HG02852 (cell line): ENCODE measurements at regions not wholly inside any gene's neighbourhood (a gene's known extent, or its start where the extent isn't known, plus 50 kb on each side); places are given as distances from the start of the nearest gene placed in this dataset.
"Not testable (repeated sequence)": the region's sequence is repeated elsewhere in the genome, so short reads cannot be mapped to it uniquely, and the experiment has no call there.

Source experiments
- ATAC-seq: cut with Tn5 transposase; IDR thresholded peaks from one replicate; pipeline ENCODE4 v1.9.1; 2021; ENCODE audit warnings: mild to moderate bottlenecking, moderate library complexity; ENCODE audit not compliant: unreplicated experiment

DNA sequence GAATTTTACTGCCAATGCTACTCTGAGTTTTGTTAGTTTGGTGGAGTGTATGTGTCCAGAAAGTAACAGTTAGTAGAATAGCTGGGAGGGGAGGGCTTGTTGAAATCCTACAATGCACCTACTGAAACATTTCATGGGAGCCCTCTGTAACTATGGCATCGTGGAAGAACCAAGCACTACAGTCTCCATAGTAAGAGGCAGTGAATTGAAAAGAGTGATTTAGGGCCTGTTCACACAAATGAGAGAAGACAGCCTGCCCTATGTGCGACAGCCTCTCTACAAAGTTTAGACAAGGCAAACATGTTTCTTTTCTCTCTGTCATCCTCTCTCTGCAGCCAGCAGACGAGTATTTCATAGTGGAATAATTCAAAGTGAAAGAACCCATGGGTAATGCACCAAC, 676.6 kb downstream of the BRINP1 start:
- ATAC-seq: no peak

DNA sequence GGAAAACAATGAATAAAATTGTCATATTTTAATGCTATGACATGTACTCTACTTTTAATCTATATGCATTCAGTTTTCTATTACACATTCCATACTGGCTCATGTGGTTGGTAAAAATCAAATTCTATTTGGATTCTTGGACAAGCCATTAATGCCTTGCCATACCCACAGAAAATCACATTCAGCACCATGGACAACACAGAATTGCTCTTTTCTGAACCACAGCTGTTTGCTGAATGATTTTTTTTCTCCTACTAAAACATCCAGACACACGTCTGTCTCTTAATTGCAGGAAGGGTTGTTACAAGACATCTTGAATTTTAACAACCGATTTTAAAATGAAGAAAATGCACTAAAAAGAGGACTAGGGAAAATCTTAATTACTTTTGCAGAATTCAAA, 675.6 kb downstream of the BRINP1 start:
- ATAC-seq: no peak

DNA sequence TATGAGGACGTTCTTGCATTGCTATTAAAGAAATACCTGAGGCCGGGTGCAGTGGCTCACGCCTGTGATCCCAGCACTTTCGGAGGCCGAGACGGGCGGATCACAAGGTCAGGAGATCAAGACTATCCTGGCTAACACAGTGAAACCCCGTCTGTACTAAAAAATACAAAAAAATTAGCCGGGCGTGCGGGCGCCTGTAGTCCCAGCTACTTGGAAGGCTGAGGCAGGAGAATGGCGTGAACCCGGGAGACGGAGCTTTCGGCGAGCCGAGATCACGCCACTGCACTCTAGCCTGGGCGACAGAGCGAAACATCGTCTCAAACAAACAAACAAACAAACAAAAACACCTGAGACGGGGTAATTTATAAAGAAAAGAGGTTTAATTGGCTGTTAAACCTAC, 674.0 kb downstream of the BRINP1 start:
- not testable (repeated sequence) for ATAC-seq

DNA sequence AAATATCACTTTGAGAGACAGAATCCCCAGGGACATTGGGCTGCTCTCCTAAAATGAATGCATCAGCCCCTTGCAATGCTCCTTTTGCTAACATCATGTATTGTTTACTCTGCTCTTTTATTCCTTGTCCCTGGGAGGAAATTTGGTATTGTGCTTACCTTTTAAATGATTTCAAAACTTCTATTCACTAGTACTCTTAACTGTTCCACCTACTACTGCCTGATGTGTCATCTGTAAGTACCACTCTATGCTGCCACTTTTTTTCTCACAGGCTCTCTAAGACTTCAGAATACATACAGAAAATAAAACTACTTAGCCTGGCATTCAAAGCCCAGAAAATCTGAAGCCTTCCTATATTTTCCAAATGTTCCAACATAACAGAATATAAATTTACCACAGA, 667.2 kb downstream of the BRINP1 start:
- no peak for ATAC-seq

DNA sequence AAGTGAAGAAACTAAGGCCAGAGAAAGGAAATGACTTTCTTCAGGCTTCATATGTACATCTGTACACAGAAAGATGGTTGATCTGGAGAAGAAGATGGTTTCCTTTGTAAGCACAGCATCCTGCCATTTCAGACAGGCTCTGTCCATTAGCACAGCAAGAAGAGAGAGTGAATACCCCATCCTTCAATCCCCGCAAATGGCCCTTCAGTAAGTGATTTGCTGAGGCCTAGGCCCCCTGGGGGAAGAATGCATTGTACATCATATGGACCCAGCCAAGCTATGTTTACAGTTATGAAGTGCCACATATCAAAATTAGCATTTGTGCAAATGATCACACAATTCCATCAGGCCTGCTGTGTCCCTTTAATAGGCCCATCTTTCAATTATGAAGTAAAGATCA, 657.4 kb downstream of the BRINP1 start:
- no peak for ATAC-seq

DNA sequence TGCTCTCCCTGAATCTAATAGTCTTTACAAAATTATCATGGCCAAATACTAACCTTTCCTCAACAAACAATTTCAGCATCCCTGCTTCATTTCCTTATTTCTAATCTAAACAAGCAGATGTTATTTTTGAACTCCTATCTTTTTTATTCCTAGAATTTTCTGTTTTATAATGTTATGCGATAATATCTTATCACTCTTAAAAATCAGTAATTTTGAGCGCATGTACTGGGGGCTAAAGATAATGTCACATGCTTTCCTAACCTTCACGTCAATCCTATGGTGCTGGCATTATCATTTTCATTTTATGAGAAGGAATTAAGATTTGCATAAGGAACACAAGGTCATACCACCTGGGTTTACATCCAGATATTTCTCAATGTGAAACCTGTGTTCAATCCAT, 648.0 kb downstream of the BRINP1 start:
- ATAC-seq: no peak

DNA sequence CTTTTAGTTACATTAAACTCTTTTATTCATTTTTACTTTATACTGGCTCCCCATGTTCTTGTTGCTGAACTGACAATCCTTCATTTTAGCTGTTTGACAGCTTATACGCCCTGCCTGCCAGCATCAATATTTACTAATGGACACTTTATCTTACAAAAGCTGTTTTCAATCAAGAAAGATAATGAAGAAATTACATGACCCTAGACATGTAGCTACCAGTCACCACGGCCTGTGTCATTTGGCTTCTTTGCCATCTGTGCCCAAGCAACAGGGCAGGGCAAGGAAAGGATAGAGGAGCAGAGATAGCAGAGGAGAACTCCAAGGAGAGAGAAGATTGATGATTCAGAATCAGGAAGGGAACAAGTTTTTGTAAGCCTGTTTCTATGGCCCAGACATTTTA, 647.3 kb downstream of the BRINP1 start:
- ATAC-seq: no peak

DNA sequence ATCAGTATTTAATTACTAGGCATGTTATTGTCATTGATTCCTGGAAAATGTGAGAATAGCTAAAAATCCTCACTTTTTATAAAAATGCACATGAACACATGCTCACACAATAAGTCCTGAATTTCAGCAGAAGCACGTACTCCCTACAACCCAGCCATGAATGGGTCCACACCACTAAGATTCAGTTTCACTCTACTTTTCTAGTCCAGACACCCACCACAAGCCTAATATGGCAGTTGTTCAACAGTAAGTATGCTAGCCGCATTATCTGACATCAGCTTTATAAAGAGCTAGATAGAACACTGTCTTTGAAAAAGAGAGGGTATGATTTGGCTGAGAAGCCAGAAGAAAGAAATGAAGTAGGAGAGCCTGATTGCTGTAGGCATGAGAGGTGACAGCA, 639.3 kb downstream of the BRINP1 start:
- ATAC-seq: no peak

DNA sequence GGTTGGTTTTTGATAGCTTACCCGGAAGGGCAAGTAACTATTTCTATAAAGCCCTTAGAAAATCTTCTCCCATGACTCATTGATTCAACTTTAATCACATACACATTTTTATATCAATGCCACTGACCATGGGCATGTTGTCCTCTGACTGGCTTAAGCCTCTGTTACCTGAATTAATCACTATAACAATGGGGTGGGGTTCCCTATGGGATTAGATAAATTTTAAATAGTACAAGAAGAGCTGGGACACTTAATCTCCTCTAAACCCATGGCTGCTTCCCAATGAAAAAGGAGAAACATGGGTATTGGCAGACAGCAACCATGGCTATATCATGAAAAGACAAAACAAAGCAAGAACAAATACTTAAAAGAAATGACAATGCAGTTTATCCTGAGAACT, 636.2 kb downstream of the BRINP1 start:
- ATAC-seq: no peak

DNA sequence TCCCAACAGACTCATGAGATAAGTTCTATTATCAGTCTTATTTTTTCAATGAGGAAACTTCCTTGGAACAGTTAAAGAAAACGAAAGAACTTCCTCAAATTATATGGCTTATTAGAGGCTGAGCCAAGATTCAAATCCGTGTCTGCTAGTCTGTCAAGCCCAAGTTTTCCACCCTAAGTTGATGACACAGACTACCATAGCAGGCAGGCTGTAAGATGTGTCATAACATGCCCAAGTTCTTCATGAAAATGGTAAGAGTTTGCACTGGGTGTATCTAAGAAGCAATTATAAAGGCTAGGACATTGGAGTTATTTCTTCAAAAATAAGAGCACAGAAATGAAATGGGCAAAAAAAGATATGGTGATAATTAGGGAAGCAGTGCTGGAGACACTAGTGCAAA, 634.5 kb downstream of the BRINP1 start:
- no peak for ATAC-seq

DNA sequence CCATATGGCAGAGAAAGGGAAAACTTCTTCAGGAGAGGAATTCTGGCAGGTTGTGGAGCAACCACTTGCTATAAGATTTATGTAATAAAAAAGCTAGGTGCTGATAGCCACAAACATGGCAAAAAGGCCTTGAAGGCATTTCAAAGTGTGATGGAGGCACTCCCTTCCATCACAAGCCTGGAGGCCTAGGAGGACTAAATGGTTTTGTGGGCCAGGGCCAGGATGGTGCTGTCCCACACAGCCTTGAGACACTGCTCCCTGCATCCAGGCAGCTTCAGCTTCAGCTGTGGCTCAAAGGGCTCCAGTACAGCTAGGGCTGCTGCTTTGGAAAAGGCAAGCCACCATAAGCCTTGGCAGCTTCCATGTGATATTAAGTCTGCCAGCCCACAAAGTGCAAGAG, 632.8 kb downstream of the BRINP1 start:
- no peak for ATAC-seq

DNA sequence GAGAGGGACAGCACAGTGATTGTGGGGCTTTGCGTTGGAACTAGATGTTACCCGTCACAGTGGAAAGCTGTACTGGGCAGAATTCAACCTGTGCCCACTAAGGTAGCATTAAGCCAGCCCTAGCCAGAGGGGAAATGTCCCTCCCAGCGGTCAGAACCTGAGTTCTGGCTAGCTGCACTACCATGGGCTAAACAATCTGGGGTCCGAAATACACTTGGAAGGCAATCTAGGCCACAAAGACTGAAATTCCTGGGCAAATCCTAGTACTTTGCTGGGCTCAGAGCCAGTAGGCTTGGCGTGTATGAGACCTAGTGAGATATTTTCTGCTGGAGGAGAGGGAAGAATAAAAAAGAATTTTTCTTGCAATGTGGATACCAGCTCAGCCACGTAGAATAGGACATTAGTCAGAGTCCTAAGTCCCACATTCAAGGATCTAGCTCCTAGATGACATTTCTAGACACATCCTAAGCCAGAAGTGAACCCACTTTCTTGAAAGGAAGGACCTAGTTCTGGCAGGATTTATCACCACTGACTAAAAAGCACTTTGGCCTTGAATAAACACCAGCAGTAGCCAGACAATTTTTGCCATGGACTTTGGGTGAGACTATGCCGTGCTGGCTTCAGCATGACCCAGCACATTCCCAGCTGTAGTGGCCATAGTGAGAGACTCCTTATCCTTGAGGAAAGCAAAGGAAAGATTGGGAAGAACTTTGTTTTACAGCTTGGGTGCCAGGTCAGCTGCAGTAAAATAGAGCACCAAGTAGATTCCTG, 618.0 kb downstream of the BRINP1 start:
- no peak for ATAC-seq

DNA sequence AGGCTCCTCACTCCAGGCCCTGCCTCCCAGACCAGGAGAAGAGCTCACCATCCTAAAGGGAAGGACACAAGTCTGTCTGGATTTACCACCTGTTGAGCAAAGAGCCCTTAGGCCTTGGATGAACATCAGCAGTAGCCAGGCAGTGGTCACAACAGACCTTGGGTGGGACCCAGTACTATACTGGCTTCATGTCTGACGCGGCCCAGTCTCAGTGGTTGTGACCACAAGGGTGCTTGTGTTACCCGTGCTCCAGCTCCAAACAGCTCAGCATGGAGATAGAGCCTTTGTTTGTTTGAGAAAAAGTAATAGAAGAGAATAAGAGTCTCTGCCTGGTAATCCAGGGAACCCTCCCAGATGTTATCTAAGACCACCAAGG, 617.4 kb downstream of the BRINP1 start:
- no peak for ATAC-seq

DNA sequence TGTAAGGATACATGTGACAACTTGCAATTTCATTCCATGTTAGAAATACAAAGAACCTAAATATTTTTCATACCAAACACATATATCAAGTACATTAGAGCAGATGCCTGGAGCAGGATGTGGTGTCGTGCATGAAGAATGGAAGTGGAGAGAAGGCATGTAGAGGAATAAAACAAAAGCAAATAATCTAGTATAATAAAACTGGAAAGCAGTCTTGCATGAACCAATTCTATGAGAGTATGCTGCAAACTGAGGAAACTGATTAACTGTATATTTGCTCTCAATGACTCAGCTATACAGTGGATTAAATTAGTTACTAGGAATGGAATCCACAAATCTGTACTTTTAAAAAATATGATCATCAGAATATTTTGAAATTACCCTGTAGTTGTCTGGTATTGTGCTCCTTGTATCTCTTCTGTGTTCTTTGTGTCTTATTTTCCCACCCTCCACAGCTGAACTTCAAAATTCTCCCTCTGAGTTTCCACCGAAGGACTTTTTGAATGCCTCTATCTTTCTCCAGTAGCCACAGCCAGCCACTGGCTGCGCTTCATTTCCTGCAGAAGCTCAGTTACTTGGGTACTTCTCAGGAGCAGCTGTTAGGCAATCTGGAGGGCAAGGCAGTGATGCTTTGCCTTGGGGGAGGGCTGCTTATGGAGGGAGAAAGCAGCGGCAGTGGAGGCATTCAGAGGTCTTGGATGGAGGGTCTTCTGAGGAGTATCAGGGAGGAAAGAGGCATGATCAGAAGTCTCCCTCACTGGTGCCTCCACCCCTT, 608.0 kb downstream of the BRINP1 start:
- ATAC-seq: no peak

DNA sequence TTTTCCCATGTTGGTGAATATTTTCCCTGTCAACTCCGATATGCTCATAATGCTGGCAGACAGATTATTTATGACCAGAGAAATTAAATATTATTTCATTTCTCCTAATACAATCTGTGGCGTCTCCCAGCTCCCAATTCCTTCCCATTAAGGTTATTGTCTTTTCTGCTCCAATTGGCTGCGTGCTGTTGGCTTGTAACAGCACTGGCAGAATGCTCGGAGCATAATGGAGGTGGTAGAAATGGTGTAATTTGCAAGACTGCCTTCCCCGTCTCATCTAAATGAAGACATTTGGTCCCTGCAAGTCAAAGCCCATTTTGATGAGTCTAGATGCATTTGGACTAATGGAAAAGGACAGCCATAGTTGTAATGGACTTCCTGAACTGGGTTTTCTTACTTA, 601.7 kb downstream of the BRINP1 start:
- no peak for ATAC-seq

DNA sequence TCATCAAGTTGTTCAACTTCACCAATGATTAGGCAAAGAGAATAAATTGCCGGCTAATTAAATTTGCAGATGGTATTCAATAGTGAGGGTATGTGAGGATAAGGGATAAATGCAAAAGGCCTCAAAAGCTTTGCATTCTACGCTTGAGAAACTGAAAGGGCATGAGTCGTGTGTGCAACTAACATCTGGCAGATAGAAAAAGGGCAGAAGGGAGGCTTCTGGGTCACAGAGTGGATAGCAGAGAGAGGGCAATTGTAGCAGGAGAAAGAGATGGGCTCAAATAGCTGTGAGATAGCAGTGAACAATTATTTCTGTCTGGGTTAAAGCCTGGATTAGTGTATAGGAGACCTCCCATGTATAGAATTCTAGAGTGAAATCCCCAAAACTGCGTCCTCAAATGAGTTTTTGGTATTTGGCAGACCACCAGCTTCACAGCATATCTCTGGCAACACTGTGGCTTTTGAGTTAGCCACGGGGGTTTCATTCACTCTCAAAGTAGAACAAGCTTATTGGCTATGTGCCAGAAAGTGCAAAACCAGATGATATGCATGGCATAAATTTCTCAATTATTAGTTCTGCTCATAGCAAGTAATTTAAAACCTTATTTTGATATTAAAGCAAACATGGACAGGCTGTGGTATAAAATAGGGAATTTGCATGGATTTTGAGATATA, 586.3 kb downstream of the BRINP1 start:
- ATAC-seq: no peak

DNA sequence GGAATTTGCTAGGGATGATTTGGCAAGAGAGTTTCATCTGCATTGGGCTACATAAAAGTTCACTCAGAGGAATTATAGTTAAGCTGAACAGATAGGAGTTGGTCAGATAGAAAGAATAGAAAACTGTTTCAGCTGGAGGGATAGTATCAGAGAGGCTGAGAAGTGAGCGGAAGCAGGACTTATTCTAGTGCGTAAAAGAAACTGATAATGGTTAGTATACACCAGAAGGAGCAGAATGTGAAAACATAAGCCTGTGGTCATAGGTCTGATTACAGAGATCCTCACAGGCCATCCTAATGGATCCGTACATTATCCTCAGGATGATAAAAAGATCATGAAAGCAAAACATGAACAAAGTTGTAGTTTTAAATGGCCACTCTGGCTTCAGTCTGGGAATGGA, 585.2 kb downstream of the BRINP1 start:
- no peak for ATAC-seq

DNA sequence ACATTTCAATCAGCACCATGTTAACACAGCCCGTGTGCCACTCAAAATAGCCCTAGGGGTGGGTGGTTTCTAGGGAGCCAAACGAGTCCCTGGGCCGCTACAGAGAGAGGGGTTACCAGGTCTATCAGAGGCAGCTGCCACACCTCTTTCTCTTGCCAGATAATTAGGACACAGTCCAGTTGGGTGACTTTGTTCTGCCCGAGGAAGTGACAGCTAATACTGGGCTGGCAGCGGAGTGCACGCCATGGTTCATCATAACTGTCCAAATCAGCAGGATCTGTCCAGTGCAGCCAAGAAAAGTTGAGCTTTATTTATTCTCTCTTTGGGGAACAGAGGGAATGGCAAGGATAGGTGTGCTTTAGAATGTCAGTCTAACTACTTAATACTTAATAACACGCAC, 583.8 kb downstream of the BRINP1 start:
- no peak for ATAC-seq

DNA sequence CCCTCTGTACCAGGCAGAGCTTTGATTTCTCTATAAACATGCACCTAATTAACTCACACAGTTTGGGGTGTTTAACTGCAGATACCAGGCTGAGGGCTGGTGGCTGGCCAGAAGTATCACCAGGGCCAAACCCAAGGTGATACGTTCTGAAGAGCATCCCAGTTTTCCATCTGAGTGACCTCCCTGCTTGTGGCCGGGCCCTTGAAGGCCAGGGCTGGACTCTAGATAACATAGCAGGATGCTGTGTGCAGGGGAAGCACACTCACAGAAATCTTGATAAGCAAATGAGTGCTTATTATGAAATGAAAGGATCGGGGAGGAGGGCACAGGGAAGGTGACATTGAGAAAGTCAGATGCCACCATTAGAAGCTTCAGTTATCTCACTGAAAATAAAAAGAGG, 582.4 kb downstream of the BRINP1 start:
- no peak for ATAC-seq

DNA sequence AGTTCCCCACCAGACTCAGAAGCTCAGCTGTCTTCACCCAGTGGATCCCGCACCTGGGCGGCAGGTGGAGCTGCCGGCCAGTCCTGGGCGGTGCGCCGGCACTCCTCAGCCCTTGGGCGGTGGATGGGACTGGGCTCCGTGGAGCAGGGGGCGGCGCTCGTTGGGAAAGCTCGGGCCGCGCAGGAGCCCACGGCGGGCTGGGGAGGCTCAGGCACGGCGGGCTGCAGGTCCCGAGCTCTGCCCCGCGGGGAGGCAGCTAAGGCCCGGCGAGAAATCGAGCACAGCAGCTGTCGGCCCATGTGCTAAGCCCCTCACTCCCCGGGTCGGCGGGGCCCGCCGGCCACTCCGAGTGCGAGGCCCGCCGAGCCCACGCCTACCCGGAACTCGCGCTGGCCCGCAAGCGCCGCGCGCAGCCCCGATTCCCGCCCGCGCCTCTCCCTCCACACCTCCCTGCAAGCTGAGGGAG, 560.0 kb downstream of the BRINP1 start:
- ATAC-seq: no peak

DNA sequence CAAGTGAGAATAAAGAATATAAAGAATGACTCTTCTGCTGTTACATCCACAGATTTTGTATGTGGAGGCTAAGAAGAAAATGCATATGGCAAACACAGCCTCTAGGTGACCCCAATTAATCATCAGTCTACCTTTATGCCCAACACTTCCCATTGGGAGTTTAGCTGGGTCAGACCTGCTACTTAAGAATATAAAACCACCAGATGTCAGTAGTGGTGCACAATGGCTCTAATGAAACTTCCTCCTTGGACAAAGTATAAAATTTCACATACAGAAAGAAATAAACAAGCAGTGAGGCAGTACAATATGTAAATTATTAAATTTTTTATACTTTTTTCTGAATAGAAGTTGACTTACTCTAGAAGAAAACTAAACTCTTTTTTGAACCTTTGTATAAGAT, 539.9 kb downstream of the BRINP1 start:
- ATAC-seq: no peak

DNA sequence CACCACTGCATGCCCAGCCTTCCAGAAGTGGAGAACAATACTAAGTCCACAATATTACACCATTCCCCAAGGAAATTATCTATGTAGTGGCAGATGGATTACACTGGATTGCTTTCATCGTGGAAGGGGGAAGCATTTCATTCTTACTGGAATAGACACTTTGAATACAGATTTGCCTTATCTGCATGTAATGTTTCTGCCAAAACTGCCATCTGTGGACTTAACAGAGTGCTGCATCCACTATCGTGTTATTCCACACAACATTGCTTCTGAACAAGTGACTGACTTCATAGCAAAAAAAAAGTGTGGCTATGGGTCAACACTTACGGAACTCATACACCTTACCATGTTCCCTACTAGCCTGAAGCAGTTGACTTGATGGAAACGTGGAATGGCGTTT, 536.9 kb downstream of the BRINP1 start:
- ATAC-seq: no peak
